ENCODE measurements at regions not wholly inside any gene's neighbourhood (a gene's known extent, or its start where the extent isn't known, plus 50 kb on each side); places are given as distances from the start of the nearest gene placed in this dataset.

DNA sequence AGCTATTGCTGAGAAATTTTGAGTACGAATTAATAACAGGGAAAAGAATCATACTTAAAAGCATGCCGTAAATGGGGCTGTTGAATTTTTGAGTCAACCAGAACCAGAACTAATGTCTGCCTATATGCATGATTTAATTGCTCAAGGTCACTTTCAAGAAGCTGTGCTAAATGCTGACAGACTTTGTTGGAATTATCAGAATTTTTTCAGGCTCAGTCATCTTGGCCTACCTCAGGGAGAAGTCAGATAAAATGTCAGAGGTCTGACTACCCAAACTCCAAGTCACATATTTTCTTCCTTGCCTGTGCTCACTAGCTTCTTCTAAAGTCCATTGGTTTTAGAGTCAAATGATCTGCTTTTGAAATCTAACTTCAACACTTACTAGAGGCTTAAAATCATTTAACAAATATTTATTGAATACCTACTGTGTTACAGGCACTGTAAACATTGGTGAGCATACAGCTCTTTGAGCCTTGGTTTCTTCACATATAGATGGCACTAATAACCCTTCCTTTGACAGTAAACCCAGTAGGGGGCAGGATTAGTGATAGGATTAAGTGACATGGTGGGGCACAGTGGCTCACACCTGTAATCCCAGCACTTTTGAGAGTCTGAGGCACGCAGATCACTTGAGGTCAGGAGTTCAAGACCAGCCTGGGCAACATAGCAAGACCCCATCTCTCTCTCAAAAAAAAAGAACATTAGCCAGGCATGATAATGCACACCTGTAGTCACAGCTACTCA lies 121.2 kb upstream of the SLC44A3 start:
- H3K4me1 ChIP-seq (ENCODE audit: control insufficient read depth, insufficient read depth, low read length, poor library complexity, severe bottlenecking): no peaks in the 10 kb centered on the region
- H3K4me3 ChIP-seq (ENCODE audit: low read depth, low read length): no peak overlapping the region
- peaks cover 0 to 5% (median 0%) of the 10 kb centered on the region in 7 donors for H3K9me3 Mint-ChIP-seq
- ATAC-seq (ENCODE audit: low read depth in 2 of 2) (no peak), DNase-seq (no peak)
- H3K27me3 Mint-ChIP-seq: peaks cover 5% of the 10 kb centered on the region
- no peak overlapping the region for H3K27ac Mint-ChIP-seq
- no peaks in the 10 kb centered on the region for H3K36me3 ChIP-seq (ENCODE audit: control insufficient read depth, insufficient read depth, low read length)
- H3K27me3 ChIP-seq (ENCODE audit: control insufficient read depth, insufficient read depth, low read length): peaks cover 5% of the 10 kb centered on the region
- H3K9me3 ChIP-seq (ENCODE audit: control insufficient read depth in 2 of 2, low read length in 2 of 2): no peaks in the 10 kb centered on the region
- H3K36me3 Mint-ChIP-seq: no peaks in the 10 kb centered on the region
- H3K4me1 Mint-ChIP-seq: no peaks in the 10 kb centered on the region
- H3K4me3 Mint-ChIP-seq: no peak overlapping the region
- no peak overlapping the region for H3K27ac ChIP-seq (ENCODE audit: insufficient read depth, low read length, poor library complexity, severe bottlenecking)

DNA sequence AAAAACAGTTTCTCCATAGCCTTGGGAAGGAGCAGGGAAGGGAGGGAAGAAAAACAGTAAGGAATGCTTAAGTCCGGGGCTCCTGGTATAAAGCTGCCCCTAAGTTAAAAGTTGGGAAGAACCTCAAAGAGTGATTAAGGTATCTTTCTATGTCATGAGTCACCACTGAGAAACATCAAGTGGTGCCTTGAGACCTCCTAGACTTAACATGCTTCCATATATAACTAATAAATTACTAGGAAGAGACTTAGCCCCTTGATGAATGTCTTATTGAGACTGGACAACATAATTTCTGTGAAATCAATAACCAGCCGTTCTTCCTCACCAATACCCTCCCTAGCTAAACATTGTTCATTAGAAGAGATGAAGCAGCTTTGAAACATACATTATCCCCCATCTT lies 121.8 kb upstream of the SLC44A3 start:
- H3K27me3 ChIP-seq (ENCODE audit: control insufficient read depth, insufficient read depth, low read length): peaks cover 5% of the 10 kb centered on the region
- H3K36me3 ChIP-seq (ENCODE audit: control insufficient read depth, insufficient read depth, low read length): no peaks in the 10 kb centered on the region
- no peak overlapping the region for H3K4me3 ChIP-seq (ENCODE audit: low read depth, low read length)
- no peak overlapping the region for H3K27ac ChIP-seq (ENCODE audit: insufficient read depth, low read length, poor library complexity, severe bottlenecking)
- Mint-ChIP-seq H3K36me3 (no peaks in the 10 kb centered on the region), H3K27ac (no peak overlapping the region), H3K9me3 (peaks cover 0 to 7% (median 0%) of the 10 kb centered on the region in 7 donors), H3K4me3 (no peak overlapping the region), H3K27me3 (peaks cover 10% of the 10 kb centered on the region), H3K4me1 (no peaks in the 10 kb centered on the region)
- H3K9me3 ChIP-seq (ENCODE audit: control insufficient read depth in 2 of 2, low read length in 2 of 2): no peaks in the 10 kb centered on the region
- ATAC-seq (ENCODE audit: low read depth in 2 of 2) (no peak), DNase-seq (no peak)
- no peaks in the 10 kb centered on the region for H3K4me1 ChIP-seq (ENCODE audit: control insufficient read depth, insufficient read depth, low read length, poor library complexity, severe bottlenecking)

DNA sequence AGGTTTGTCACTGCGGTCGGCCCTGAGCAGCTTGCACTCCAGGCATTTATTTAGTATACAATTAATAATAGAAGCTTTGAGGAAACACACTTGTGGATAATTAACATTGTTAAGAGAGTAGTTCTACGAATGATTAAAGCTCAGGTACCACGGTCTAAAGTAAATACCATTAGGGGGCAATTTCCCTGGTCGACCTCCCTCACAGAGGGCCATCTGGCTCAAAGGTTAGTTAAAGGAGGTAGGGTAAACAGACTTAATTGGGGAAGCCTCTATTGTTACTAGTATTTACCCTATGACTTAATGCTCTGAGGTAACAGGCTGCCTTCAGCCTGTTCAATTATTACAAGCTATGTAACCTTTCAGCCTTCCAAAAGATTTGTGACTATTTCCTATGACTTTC lies 122.3 kb upstream of the SLC44A3 start:
- no peaks in the 10 kb centered on the region for H3K36me3 Mint-ChIP-seq
- DNase-seq (no peak), ATAC-seq (ENCODE audit: low read depth in 2 of 2) (no peak)
- H3K27ac Mint-ChIP-seq: no peak overlapping the region
- H3K36me3 ChIP-seq (ENCODE audit: control insufficient read depth, insufficient read depth, low read length): no peaks in the 10 kb centered on the region
- H3K9me3 Mint-ChIP-seq: peaks cover 0 to 7% (median 0%) of the 10 kb centered on the region in 7 donors
- peaks cover 5% of the 10 kb centered on the region for H3K27me3 ChIP-seq (ENCODE audit: control insufficient read depth, insufficient read depth, low read length)
- H3K4me1 ChIP-seq (ENCODE audit: control insufficient read depth, insufficient read depth, low read length, poor library complexity, severe bottlenecking): no peaks in the 10 kb centered on the region
- no peak overlapping the region for H3K4me3 ChIP-seq (ENCODE audit: low read depth, low read length)
- H3K4me1 Mint-ChIP-seq: no peaks in the 10 kb centered on the region
- H3K9me3 ChIP-seq (ENCODE audit: control insufficient read depth in 2 of 2, low read length in 2 of 2): no peaks in the 10 kb centered on the region
- H3K27me3 Mint-ChIP-seq: peaks cover 10% of the 10 kb centered on the region
- no peak overlapping the region for H3K27ac ChIP-seq (ENCODE audit: insufficient read depth, low read length, poor library complexity, severe bottlenecking)
- no peak overlapping the region for H3K4me3 Mint-ChIP-seq

DNA sequence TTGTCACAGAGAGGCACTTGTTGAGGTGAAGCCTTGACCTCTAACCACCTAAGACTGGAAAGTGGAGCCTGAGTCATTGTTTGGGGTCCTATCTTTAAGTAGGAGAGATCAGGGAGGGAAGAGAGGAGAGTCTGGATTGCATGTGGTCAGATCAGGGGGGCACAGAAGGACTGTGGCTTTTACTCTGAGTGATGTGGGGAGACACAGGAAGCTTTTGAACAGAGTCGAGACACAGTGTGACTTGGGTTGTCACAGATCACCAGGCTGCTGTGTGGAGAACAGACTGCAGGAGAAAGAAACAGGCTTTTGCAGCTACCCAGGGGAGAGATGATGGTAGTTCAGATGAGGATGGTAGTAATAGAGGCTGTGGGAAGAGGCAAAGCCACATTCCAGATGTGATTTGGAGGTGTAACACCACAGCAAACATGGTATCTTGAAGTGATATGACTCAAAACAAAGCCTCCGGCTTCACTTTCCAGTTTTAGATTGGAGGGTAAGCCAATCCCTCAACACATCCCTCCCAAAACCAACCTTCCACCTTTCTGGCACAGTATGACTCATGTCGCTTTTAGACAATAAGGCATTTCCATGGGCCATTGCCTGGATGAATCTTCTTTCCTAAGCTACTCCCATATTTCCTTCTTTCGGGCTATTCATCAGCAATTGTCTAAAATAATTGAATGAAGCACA lies 125.8 kb upstream of the SLC44A3 start:
- H3K27me3 Mint-ChIP-seq: peaks cover 10% of the 10 kb centered on the region
- no peaks in the 10 kb centered on the region for H3K4me1 Mint-ChIP-seq
- no peak overlapping the region for H3K4me3 Mint-ChIP-seq
- DNase-seq (no peak), ATAC-seq (ENCODE audit: low read depth in 2 of 2) (no peak)
- H3K27me3 ChIP-seq (ENCODE audit: control insufficient read depth, insufficient read depth, low read length): peaks cover 5% of the 10 kb centered on the region
- H3K4me3 ChIP-seq (ENCODE audit: low read depth, low read length): no peak overlapping the region
- H3K4me1 ChIP-seq (ENCODE audit: control insufficient read depth, insufficient read depth, low read length, poor library complexity, severe bottlenecking): no peaks in the 10 kb centered on the region
- H3K36me3 Mint-ChIP-seq: no peaks in the 10 kb centered on the region
- H3K9me3 Mint-ChIP-seq: peaks cover 0 to 8% (median 0%) of the 10 kb centered on the region in 7 donors
- H3K27ac ChIP-seq (ENCODE audit: insufficient read depth, low read length, poor library complexity, severe bottlenecking): no peak overlapping the region
- H3K9me3 ChIP-seq (ENCODE audit: control insufficient read depth in 2 of 2, low read length in 2 of 2): no peaks in the 10 kb centered on the region
- H3K27ac Mint-ChIP-seq: no peak overlapping the region
- H3K36me3 ChIP-seq (ENCODE audit: control insufficient read depth, insufficient read depth, low read length): no peaks in the 10 kb centered on the region

DNA sequence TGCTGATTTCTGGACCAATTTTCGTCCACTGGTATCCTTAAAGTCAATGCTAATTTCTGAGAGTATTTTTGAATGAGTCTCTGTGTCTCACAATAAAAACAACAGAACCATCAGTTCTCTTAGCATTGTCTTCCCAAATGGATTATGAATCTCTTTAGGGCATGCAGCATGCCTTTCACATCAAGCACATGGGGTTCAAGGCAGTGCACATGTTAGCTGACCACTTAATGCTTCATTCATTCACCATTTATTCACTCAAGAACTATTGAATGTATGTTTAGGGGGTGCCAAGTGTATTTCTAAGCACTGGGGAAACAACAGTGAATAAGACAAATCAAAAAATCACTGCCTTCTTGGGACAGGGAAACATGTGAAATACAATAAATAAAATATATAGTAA lies 126.7 kb upstream of the SLC44A3 start:
- H3K36me3 Mint-ChIP-seq: no peaks in the 10 kb centered on the region
- H3K4me1 ChIP-seq (ENCODE audit: control insufficient read depth, insufficient read depth, low read length, poor library complexity, severe bottlenecking): no peaks in the 10 kb centered on the region
- peaks cover 0 to 9% (median 0%) of the 10 kb centered on the region in 7 donors for H3K9me3 Mint-ChIP-seq
- no peak overlapping the region for H3K4me3 Mint-ChIP-seq
- H3K27me3 ChIP-seq (ENCODE audit: control insufficient read depth, insufficient read depth, low read length): peaks cover 5% of the 10 kb centered on the region
- no peaks in the 10 kb centered on the region for H3K9me3 ChIP-seq (ENCODE audit: control insufficient read depth in 2 of 2, low read length in 2 of 2)
- H3K36me3 ChIP-seq (ENCODE audit: control insufficient read depth, insufficient read depth, low read length): no peaks in the 10 kb centered on the region
- no peaks in the 10 kb centered on the region for H3K4me1 Mint-ChIP-seq
- DNase-seq: no peak
- peaks cover 10% of the 10 kb centered on the region for H3K27me3 Mint-ChIP-seq
- no peak for ATAC-seq (ENCODE audit: low read depth in 2 of 2)
- no peak overlapping the region for H3K27ac ChIP-seq (ENCODE audit: insufficient read depth, low read length, poor library complexity, severe bottlenecking)
- H3K4me3 ChIP-seq (ENCODE audit: low read depth, low read length): no peak overlapping the region
- no peak overlapping the region for H3K27ac Mint-ChIP-seq

DNA sequence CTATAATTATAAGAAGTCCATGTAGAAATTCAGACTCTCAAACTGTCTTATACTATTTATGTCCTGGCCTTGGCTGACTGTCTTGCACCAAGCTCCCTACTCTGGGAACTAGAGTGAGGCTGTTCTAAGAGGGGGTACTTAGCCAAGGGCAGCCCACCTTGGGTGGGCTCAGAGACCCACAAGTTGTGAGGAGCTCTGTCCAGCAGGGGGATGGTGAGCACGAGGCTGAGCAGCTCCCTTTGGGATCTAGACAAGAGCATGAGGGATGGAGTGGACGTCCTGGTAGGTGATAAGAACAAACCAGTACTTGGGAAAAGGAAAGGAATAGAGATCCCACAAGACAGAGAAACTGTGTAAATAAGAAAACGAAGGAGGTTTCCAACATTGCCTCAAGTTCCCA lies 127.1 kb upstream of the SLC44A3 start:
- H3K4me1 ChIP-seq (ENCODE audit: control insufficient read depth, insufficient read depth, low read length, poor library complexity, severe bottlenecking): no peaks in the 10 kb centered on the region
- ATAC-seq (ENCODE audit: low read depth in 2 of 2) (no peak), DNase-seq (no peak)
- no peak overlapping the region for H3K4me3 ChIP-seq (ENCODE audit: low read depth, low read length)
- H3K27me3 ChIP-seq (ENCODE audit: control insufficient read depth, insufficient read depth, low read length): peaks cover 5% of the 10 kb centered on the region
- Mint-ChIP-seq H3K4me1 (no peaks in the 10 kb centered on the region), H3K36me3 (no peaks in the 10 kb centered on the region), H3K27me3 (peaks cover 10% of the 10 kb centered on the region), H3K4me3 (no peak overlapping the region), H3K27ac (no peak overlapping the region), H3K9me3 (peaks cover 0 to 9% (median 0%) of the 10 kb centered on the region in 7 donors)
- H3K36me3 ChIP-seq (ENCODE audit: control insufficient read depth, insufficient read depth, low read length): no peaks in the 10 kb centered on the region
- no peaks in the 10 kb centered on the region for H3K9me3 ChIP-seq (ENCODE audit: control insufficient read depth in 2 of 2, low read length in 2 of 2)
- no peak overlapping the region for H3K27ac ChIP-seq (ENCODE audit: insufficient read depth, low read length, poor library complexity, severe bottlenecking)

DNA sequence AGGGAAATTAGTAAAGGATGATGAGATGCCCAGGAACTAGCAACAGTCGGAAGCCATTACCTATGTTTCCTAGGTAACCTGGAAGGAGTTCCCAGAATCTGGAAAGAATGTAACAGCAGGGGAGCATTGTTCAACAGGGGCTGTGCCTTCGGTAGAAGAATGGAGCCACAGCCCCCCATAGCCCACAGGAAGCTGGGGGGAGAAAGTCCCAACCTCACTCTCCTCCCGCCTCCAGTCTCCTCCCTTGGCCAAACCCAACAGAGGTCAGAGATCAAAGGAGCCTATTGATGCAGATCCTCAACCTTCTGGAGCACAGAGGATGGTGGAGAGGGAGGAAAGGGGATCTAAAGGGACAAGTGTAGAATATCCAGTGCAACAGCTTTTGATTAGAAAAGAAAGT lies 131.5 kb upstream of the SLC44A3 start:
- Histone ChIP-seq H3K4me3 (ENCODE audit: low read depth, low read length) (no peak overlapping the region), H3K27me3 (ENCODE audit: control insufficient read depth, insufficient read depth, low read length) (no peaks in the 10 kb centered on the region), H3K27ac (ENCODE audit: insufficient read depth, low read length, poor library complexity, severe bottlenecking) (no peak overlapping the region), H3K9me3 (ENCODE audit: control insufficient read depth in 2 of 2, low read length in 2 of 2) (no peaks in the 10 kb centered on the region), H3K4me1 (ENCODE audit: control insufficient read depth, insufficient read depth, low read length, poor library complexity, severe bottlenecking) (no peaks in the 10 kb centered on the region), H3K36me3 (ENCODE audit: control insufficient read depth, insufficient read depth, low read length) (no peaks in the 10 kb centered on the region)
- DNase-seq: no peak
- Mint-ChIP-seq H3K36me3 (no peaks in the 10 kb centered on the region), H3K4me3 (no peak overlapping the region), H3K4me1 (no peaks in the 10 kb centered on the region), H3K27ac (no peak overlapping the region), H3K27me3 (peaks cover 3% of the 10 kb centered on the region), H3K9me3 (peaks cover 0 to 2% (median 0%) of the 10 kb centered on the region in 7 donors)
- no peak for ATAC-seq (ENCODE audit: low read depth in 2 of 2)

DNA sequence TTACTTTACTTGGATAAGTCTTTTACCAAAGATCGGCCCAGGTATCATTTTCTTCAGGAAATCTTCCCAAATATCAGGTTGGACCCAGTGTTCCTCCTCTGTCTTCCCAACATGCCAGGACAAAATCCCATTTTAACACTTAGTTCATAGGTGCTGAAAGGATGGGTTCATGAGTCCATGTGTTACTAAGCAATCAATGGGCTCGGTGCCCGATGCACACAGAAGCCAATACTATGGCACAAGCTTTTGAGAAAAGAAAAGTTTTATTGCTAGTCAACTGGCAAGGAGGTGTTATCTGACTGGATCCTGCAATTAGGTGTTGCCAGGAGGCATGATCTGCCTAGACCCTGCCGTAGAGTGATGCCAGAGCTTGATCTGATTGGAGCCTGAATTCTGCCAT lies 133.3 kb upstream of the SLC44A3 start:
- no peaks in the 10 kb centered on the region for H3K36me3 ChIP-seq (ENCODE audit: control insufficient read depth, insufficient read depth, low read length)

More for the DNA sequence above, 133.3 kb upstream of the SLC44A3 start:
- H3K27me3 Mint-ChIP-seq: peaks cover 13% of the 10 kb centered on the region
- H3K9me3 Mint-ChIP-seq: peaks cover 0 to 4% (median 0%) of the 10 kb centered on the region in 7 donors
- no peak overlapping the region for H3K27ac Mint-ChIP-seq
- Histone ChIP-seq H3K9me3 (ENCODE audit: control insufficient read depth in 2 of 2, low read length in 2 of 2) (no peaks in the 10 kb centered on the region), H3K27me3 (ENCODE audit: control insufficient read depth, insufficient read depth, low read length) (no peaks in the 10 kb centered on the region), H3K27ac (ENCODE audit: insufficient read depth, low read length, poor library complexity, severe bottlenecking) (no peak overlapping the region), H3K4me1 (ENCODE audit: control insufficient read depth, insufficient read depth, low read length, poor library complexity, severe bottlenecking) (no peaks in the 10 kb centered on the region), H3K4me3 (ENCODE audit: low read depth, low read length) (no peak overlapping the region)
- DNase-seq (no peak), ATAC-seq (ENCODE audit: low read depth in 2 of 2) (no peak)
- no peaks in the 10 kb centered on the region for H3K36me3 Mint-ChIP-seq
- H3K4me1 Mint-ChIP-seq: no peaks in the 10 kb centered on the region
- no peak overlapping the region for H3K4me3 Mint-ChIP-seq

All from CD4-positive, CD25-positive, alpha-beta regulatory T cell (primary cell).